ENCODE measurements at regions not wholly inside any gene's neighbourhood (a gene's known extent, or its start where the extent isn't known, plus 50 kb on each side); places are given as distances from the start of the nearest gene placed in this dataset.

DNA sequence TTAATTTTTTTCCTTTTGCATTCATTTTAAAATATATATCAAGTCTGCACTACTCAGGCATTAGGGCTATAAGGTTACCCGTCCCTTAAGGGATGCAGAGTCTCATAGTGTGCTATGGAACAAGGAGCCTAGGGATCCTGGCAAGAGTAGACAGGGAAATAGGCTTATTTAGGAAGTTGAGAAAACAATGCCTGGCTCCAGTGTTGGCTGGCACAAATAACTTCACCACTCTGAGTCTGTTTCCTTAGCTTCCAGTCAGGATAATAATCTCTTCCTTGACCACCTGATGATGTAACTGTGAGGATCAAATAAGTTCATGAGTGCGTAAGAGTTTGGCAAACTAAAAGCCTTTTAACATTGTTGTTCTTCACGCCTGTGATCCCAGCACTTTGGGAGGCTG, 540.8 kb upstream of the IL12A start:
- Histone ChIP-seq H3K9me2 (ENCODE audit: insufficient read depth) (no peaks in the 10 kb centered on the region), H3K4me1 (ENCODE audit: insufficient read depth) (no peaks in the 10 kb centered on the region), H3K4me2 (no peak overlapping the region), H3K36me3 (ENCODE audit: insufficient read depth) (no peaks in the 10 kb centered on the region), H3K27me3 (ENCODE audit: insufficient read depth) (no peaks in the 10 kb centered on the region), H2AFZ (no peak overlapping the region), H3K4me3 (no peak overlapping the region), H3F3A (replicated peaks; ENCODE audit: low read depth) (no peaks in the 10 kb centered on the region), H3K79me2 (replicated peaks; ENCODE audit: insufficient read depth) (no peaks in the 10 kb centered on the region), H4K20me1 (replicated peaks; ENCODE audit: insufficient read depth) (no peaks in the 10 kb centered on the region), H3K27ac (ENCODE audit: low read depth) (no peak overlapping the region)
- Mint-ChIP-seq H3K4me1 (no peaks in the 10 kb centered on the region), H3K27me3 (ENCODE audit: insufficient read depth, low read depth, poor library complexity) (peaks cover 1% of the 10 kb centered on the region), H3K4me3 (no peak overlapping the region), H3K9me3 (no peaks in the 10 kb centered on the region), H3K27ac (no peak overlapping the region), H3K36me3 (ENCODE audit: low read depth) (no peaks in the 10 kb centered on the region)
- no peak for TF ChIP-seq NANOG (IDR thresholded peaks at IDR 0.05; ENCODE audit: borderline replicate concordance)
- no peak for ATAC-seq
- DNase-seq (ENCODE audit: low spot score) = no peak

DNA sequence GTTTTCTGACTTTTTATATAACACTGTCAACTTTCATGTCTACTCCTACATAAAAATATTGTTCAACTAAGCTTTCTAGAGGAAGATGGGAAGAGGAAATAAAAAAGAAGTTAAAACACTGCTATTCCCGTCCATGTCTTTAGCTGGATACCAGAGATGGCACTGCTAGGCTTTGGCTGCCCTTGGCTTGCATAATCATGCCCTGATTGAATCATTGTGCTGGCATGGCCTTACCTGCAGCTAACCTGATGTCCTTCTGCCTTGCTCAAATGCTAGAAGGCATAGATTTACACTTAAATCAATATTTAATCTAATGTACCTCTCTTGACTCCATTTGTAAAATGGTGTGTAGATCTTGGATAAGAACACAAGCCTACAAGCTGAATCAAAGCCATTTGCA, 539.7 kb upstream of the IL12A start:
- Mint-ChIP-seq H3K9me3 (no peaks in the 10 kb centered on the region), H3K27me3 (ENCODE audit: insufficient read depth, low read depth, poor library complexity) (peaks cover 1% of the 10 kb centered on the region), H3K36me3 (ENCODE audit: low read depth) (no peaks in the 10 kb centered on the region), H3K4me3 (no peak overlapping the region), H3K27ac (no peak overlapping the region), H3K4me1 (peaks cover 4% of the 10 kb centered on the region; the same call in 2 of the 3 replicates)
- no peak for ATAC-seq
- no peaks in the 10 kb centered on the region for H3K79me2 ChIP-seq (replicated peaks; ENCODE audit: insufficient read depth)
- H3K9me2 ChIP-seq (ENCODE audit: insufficient read depth) = no peaks in the 10 kb centered on the region
- DNase-seq (ENCODE audit: low spot score) = no peak
- no peak overlapping the region for H3K27ac ChIP-seq (ENCODE audit: low read depth)
- TF ChIP-seq JUNB (IDR thresholded peaks at IDR 0.05; ENCODE audit: unreplicated experiment) (no peak), ZNF331 (CRISPR knock-in tag; IDR thresholded peaks at IDR 0.05; ENCODE audit: low read depth) (no peak), CREB1 (CRISPR knock-in tag; IDR thresholded peaks at IDR 0.05; ENCODE audit: low read depth) (no peak), POLR2AphosphoS5 (IDR thresholded peaks at IDR 0.05; ENCODE audit: low read depth) (no peak)
- TF ChIP-seq, protein P1, sequence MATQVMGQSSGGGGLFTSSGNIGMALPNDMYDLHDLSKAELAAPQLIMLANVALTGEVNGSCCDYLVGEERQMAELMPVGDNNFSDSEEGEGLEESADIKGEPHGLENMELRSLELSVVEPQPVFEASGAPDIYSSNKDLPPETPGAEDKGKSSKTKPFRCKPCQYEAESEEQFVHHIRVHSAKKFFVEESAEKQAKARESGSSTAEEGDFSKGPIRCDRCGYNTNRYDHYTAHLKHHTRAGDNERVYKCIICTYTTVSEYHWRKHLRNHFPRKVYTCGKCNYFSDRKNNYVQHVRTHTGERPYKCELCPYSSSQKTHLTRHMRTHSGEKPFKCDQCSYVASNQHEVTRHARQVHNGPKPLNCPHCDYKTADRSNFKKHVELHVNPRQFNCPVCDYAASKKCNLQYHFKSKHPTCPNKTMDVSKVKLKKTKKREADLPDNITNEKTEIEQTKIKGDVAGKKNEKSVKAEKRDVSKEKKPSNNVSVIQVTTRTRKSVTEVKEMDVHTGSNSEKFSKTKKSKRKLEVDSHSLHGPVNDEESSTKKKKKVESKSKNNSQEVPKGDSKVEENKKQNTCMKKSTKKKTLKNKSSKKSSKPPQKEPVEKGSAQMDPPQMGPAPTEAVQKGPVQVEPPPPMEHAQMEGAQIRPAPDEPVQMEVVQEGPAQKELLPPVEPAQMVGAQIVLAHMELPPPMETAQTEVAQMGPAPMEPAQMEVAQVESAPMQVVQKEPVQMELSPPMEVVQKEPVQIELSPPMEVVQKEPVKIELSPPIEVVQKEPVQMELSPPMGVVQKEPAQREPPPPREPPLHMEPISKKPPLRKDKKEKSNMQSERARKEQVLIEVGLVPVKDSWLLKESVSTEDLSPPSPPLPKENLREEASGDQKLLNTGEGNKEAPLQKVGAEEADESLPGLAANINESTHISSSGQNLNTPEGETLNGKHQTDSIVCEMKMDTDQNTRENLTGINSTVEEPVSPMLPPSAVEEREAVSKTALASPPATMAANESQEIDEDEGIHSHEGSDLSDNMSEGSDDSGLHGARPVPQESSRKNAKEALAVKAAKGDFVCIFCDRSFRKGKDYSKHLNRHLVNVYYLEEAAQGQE (IDR thresholded peaks at IDR 0.05; ENCODE audit: unreplicated experiment) = no peak
- H3K36me3 ChIP-seq (ENCODE audit: insufficient read depth) = no peaks in the 10 kb centered on the region
- no peak overlapping the region for H2AFZ ChIP-seq
- no peak overlapping the region for H3K4me3 ChIP-seq
- H3F3A ChIP-seq (replicated peaks; ENCODE audit: low read depth) = no peaks in the 10 kb centered on the region
- H3K27me3 ChIP-seq (ENCODE audit: insufficient read depth) = no peaks in the 10 kb centered on the region
- peaks cover 4% of the 10 kb centered on the region for H3K4me1 ChIP-seq (ENCODE audit: insufficient read depth)
- H3K4me2 ChIP-seq = no peak overlapping the region
- no peaks in the 10 kb centered on the region for H4K20me1 ChIP-seq (replicated peaks; ENCODE audit: insufficient read depth)

DNA sequence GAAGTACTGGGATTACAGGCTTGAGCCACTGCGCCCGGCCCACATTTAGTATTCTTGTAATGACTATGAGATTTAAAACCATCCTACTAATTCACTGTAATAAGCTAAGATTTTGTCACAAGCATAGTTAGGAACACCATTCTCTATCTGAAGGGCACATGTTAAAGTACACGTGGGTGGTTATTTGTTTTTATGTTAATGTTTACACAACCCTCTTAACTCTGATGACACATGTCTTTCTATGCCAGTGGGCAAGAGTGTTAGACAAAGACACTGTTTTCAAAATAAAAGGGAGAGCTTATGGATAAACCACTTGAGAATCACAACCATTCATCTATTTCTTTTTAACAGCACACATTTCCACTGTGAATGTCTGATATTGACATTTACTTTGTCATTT, 537.6 kb upstream of the IL12A start:
- Mint-ChIP-seq H3K27ac (no peak overlapping the region), H3K9me3 (no peaks in the 10 kb centered on the region), H3K4me1 (peaks cover 8% of the 10 kb centered on the region; the same call in 2 of the 3 replicates), H3K36me3 (ENCODE audit: low read depth) (no peaks in the 10 kb centered on the region), H3K27me3 (ENCODE audit: insufficient read depth, low read depth, poor library complexity) (no peaks in the 10 kb centered on the region), H3K4me3 (no peak overlapping the region)
- Histone ChIP-seq H3K79me2 (replicated peaks; ENCODE audit: insufficient read depth) (no peaks in the 10 kb centered on the region), H3K4me2 (no peak overlapping the region), H3K27ac (ENCODE audit: low read depth) (no peak overlapping the region), H2AFZ (no peak overlapping the region), H4K20me1 (replicated peaks; ENCODE audit: insufficient read depth) (no peaks in the 10 kb centered on the region), H3K36me3 (ENCODE audit: insufficient read depth) (no peaks in the 10 kb centered on the region), H3K4me1 (ENCODE audit: insufficient read depth) (peaks cover 9% of the 10 kb centered on the region), H3F3A (replicated peaks; ENCODE audit: low read depth) (no peaks in the 10 kb centered on the region), H3K27me3 (ENCODE audit: insufficient read depth) (no peaks in the 10 kb centered on the region), H3K9me2 (ENCODE audit: insufficient read depth) (no peaks in the 10 kb centered on the region), H3K4me3 (no peak overlapping the region)
- no peak for ATAC-seq
- no peak for DNase-seq (ENCODE audit: low spot score)
- TF ChIP-seq, protein P1 (IDR thresholded peaks at IDR 0.05; ENCODE audit: unreplicated experiment) = no peak
- TF ChIP-seq, protein P2, sequence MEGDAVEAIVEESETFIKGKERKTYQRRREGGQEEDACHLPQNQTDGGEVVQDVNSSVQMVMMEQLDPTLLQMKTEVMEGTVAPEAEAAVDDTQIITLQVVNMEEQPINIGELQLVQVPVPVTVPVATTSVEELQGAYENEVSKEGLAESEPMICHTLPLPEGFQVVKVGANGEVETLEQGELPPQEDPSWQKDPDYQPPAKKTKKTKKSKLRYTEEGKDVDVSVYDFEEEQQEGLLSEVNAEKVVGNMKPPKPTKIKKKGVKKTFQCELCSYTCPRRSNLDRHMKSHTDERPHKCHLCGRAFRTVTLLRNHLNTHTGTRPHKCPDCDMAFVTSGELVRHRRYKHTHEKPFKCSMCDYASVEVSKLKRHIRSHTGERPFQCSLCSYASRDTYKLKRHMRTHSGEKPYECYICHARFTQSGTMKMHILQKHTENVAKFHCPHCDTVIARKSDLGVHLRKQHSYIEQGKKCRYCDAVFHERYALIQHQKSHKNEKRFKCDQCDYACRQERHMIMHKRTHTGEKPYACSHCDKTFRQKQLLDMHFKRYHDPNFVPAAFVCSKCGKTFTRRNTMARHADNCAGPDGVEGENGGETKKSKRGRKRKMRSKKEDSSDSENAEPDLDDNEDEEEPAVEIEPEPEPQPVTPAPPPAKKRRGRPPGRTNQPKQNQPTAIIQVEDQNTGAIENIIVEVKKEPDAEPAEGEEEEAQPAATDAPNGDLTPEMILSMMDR (conservative IDR thresholded peaks at IDR 0.05; ENCODE audit: low read depth in 2 of 2) = no peak
- TF ChIP-seq CREB1 (CRISPR knock-in tag; IDR thresholded peaks at IDR 0.05; ENCODE audit: low read depth) (no peak), NANOG (IDR thresholded peaks at IDR 0.05; ENCODE audit: borderline replicate concordance) (no peak), ZNF114 (CRISPR knock-in tag; IDR thresholded peaks at IDR 0.05) (no peak), EZH2phosphoT487 (IDR thresholded peaks at IDR 0.05; ENCODE audit: unreplicated experiment) (no peak), JUNB (IDR thresholded peaks at IDR 0.05; ENCODE audit: unreplicated experiment) (no peak)
- TF ChIP-seq, protein P3, sequence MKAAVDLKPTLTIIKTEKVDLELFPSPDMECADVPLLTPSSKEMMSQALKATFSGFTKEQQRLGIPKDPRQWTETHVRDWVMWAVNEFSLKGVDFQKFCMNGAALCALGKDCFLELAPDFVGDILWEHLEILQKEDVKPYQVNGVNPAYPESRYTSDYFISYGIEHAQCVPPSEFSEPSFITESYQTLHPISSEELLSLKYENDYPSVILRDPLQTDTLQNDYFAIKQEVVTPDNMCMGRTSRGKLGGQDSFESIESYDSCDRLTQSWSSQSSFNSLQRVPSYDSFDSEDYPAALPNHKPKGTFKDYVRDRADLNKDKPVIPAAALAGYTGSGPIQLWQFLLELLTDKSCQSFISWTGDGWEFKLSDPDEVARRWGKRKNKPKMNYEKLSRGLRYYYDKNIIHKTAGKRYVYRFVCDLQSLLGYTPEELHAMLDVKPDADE (IDR thresholded peaks at IDR 0.05) = no peak
